GM21619 (cell line): ENCODE measurements at regions not wholly inside any gene's neighbourhood (a gene's known extent, or its start where the extent isn't known, plus 50 kb on each side); places are given as distances from the start of the nearest gene placed in this dataset.
"Not testable (repeated sequence)": the region's sequence is repeated elsewhere in the genome, so short reads cannot be mapped to it uniquely, and the experiment has no call there.

Experiments
- ATAC-seq: cut with Tn5 transposase; IDR thresholded peaks from one replicate; pipeline ENCODE4 v1.9.1; 2021; ENCODE audit not compliant: unreplicated experiment

DNA sequence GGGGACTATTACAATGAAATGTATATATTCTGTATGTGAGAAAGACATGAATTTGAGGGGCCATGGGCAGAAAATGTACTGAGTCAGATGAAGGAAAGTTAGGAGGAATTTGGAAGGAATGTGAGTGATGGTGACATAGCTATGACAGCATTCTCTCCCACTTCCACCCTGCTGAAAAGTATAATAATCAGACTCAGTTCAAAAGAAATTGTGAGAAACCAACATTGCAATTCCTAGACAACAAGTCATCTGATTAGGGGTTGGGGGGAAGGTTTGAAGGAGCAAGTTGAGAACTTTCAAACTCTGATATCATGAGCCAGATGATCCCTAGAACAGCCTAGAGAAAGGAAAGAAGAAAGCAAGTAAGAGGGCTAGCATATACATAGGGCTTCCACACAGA, 370.6 kb downstream of the DMRTA1 start:
- no peak for ATAC-seq

DNA sequence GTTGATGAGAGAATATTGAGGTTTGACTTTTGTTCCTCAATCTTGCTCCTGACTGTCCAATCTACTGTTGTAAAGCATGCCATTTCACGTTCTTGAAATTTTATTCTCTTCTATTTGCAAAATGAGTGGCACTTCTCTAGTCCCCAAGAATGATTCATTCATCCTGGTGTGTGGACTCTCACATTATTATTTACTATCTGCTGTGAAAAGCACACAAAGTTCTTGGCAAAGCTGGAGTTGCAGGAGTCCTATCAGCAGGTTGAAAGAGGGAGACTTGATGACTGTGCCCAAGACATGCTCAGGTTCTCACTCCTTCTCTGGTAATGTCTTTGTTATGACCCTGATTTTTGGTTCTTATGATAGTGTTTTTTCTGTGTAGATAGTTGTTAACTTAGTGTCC, 382.6 kb downstream of the DMRTA1 start:
- no peak for ATAC-seq

DNA sequence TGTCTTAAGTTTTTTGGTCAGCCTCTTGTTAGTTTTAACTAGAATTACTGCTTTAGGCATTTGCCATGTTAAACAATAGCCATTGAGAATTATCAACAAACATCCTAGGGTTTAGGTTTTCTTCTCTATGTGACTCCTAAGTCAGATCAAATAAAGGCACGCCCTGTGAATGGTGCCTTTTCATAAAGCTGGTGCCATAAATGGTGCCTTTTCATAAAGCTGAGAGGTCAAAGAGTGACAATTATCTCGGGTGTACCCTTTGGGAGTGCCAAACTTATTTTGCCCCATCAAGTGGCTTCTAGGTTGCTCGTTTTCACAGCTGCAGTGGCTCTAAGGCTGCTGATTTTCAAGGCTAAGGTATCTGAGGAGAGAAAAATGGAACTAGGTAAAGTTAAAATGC, 391.6 kb downstream of the DMRTA1 start:
- no peak for ATAC-seq

DNA sequence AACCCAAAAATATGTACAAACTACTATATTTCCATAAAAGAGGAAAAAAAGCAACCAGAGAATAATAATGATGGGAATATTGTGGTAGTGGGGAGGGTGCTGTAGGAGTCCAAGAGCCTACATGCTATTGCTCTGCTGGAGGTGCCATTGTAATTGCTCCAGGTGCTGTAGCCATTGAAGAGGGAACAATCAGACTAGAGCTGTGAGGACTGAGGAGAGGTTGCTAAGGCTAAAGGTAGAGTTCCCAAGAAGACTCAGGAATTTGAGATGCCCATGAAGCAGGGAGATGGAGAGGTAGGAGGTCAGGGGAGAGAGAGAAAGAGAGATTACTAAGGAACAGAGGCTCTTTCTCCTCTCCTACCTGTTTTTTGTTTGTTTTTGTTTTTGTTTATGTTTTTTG, 394.0 kb downstream of the DMRTA1 start:
- no peak for ATAC-seq

DNA sequence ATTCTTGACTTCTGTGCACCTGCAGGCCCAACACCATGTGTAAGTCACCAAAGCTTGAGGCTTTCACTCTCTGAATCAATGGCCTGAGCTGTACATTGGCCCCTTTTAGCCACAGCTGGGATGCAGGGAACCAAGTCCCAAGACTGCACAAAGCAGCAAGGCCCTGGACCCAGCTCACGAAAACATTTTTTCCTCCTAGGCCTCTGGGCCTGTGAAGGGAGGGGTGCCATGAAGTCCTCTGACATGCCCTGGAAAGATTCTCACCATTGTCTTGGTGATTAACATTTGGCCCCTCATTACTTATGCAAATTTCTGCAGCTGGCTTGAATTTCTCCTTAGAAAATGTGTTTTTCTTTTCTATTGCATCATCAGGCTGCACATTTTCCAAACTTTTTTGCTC, 398.6 kb downstream of the DMRTA1 start:
- not testable (repeated sequence) for ATAC-seq

DNA sequence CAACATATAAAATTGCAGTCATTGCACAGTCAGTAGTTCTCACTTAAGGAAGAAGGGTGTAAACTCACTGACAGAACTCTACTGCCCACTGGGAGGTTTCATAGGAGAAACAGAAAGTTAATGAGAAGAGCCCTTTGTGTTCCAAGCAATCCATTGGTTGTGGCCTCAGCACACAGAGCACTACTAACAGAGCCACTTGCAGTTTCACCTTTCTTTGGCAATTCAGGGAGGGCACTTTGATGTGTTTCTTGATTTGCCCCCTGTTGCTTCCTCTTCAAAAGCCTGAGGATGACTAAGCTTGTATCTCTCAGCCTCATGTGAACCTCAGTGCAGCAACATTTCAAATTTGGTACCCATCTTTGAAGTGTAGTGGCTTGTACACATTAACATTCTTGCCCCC, 409.4 kb downstream of the DMRTA1 start:
- no peak for ATAC-seq

DNA sequence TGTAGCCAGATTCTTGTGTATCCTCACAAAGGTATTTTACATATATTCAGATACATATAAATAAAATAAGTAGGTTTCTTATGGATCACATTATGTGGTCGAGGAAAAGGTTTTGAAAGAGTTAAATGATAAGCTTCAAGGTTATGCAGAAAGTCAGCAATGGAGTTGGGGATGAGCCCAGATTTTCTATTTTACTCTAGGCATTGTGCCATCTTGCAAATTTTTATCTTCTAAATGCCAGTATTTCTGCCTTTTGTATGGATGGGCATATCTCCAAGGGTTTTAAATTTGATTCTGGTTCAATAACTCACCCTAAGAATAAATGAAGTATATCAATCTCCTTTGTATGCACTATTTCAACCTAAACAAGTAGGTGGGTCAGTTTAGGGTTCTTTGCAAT, 410.7 kb downstream of the DMRTA1 start:
- ATAC-seq, result no peak

DNA sequence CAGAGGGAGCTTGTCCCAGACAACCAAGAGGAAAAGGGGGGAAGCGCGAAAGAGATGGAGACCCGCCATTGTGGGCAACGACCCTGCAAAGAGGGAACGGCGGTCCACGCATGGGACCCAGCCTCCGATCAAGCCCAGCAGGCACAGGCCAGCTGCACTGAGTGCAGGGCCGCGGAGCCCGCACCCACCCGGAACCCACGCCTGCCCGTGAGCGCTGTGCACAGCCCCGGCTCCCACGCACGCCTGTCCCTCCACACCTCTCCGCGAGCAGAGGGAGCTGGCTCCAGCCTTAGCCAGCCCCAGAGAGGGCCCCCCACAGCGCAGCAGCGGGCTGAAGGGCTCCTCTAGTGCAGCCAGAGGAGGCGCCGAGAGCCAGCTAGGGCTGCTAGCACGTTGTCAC, 416.5 kb downstream of the DMRTA1 start:
- ATAC-seq, result no peak

DNA sequence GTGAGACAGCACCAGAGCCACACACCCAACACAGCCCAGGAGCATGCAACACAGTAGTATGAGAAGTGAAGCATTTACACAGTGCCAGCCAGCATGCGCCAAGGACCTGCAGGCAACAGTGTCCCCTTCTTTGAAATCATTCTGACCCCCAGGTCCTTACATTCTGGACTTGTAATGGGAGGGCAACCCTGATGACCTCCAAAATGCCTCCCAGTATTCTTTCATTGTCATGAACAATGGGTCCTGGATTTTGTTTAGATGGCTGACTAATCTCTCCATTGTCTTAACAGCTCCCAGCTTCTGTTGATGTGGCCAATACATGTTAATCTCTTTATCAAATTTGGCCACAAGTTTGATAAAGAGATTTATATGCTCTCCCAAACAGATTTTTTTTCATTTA, 417.1 kb downstream of the DMRTA1 start:
- ATAC-seq, result no peak

DNA sequence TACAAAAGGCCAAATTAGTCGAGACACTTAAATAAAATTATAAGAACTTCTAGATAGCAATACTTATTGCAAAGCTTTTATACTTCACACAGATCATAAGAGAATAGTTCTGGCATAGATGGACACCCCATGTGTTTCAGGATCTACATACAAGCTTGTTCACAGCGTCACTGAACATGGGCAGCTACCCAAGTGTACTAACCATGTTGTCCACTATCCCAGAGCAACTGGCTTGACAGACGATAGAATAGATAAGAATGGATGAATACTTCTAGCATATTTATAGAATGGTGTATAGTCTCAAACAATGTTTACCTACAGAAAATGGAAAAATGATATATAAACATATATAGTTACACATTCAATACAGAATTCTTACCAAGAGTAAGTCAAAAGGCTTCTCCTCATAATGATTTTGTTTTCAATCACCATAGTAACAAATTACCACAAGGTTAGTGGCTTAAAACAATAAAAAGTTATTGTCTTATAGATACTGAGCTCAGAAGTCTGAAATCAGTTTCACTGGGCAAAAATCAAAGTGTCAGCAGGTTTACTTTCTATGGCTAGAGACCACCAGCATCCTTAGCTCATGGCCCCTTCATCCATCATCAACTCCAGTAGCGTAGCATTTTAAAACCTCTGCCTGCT, 446.7 kb downstream of the DMRTA1 start:
- no peak for ATAC-seq

DNA sequence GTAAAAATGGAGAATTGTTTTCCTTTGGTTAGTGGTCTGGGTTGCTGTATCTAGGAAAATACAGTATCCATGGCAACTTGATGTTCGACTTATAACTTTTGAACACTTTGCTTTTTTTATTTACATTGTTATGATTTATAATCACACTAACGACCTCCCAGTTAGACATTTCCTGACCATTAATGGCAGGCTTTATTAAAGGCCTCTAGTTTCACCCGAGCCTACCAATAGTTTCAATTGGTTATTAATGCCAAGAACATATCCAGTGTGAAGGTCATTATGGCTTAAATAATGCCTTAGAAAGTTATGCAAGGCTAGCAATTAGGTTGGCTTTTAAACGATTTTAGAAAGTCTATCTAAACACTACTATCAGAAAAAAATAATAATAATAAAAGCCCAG, 452.0 kb downstream of the DMRTA1 start:
- no peak for ATAC-seq

DNA sequence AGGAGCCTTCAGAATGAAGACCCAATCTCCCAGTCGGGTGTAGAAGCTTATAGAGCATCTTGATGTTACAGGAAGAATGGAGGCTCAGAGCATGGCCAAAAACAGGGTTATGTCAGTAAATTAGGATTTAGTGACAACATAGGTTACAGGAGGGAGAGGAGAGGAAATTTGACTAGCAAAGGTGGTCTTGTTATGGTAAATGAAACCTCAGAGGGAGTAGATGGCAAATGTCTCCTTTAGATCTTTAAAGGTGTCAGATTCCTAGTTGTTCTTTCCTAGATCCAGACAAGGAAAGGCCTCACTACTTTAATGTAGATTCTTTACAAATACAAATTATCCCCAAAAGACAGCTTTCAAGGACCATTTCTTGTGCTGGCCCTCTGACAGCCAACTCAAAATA, 465.0 kb downstream of the DMRTA1 start:
- no peak for ATAC-seq

DNA sequence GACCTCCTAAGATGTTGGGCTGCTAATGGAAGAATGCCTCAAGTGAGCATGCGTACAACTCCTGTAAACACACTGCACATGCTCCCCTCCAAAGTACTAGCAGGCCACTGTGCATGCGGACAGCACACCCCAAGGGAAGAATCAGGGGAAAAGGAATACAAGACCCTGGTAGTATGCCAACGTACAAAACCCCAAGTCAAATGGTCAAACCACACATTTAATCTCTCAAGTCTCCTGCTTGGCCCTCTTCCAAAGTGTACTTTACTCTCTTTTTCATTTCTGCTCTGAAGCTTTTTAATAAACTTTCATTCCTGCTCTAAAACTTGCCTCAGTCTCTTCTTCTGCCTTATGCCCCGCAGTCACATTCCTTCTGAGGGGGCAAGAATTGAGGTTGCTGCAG, 466.4 kb downstream of the DMRTA1 start:
- no peak for ATAC-seq

DNA sequence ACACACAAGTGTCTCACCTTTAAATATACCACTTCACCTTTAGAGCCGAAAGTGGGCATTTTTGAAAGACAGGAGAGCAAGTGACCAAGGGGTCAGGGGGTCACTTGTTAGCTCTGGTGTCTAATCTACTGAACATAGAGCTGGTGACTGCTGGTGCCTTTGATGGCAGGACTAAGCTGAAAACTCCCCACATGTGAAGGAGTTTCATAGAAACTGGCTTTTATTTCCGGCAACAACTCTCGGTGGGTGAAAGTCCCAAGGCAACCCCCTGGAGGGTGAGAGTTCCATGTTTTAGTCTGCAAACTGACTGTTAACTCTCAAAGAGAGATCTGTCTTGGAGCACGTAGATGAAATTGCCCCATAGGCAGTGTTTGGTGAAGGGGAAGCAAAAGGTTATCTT, 466.9 kb downstream of the DMRTA1 start:
- ATAC-seq, result no peak

DNA sequence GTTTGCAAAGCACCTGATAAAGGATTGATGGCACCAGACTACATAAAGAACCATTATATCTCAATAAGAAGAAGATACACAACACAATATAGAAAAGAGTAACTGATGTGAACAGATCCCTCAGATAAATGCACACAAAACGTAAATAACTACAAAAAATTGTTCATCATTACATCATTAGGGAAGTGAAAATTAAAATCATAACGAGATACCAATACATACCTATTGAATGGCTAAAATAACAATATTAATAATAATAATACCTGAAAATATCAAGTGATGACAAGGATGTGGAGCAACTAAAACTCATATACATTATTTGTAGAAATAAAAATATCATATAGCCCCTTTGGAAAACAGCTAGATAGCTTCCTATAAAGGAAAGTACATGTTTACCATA, 469.5 kb downstream of the DMRTA1 start:
- ATAC-seq, result no peak

DNA sequence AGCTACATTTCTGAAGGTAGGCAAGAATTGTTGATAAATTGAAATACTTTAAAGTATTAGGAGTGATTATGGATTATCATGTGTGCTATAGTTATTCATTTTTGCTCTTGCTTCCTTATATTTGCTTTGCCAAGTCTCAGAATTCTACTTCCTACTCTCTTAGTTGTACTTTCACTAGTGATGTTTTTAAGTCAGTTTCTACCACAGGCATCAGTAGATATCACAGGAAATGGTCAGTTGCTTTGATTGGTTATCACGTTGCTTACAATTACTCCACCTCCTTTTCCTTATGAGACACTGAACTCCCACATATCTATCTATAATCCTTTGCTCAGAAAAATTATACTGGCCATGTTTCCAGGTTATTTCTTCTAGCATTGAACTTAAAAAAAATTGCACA, 472.8 kb downstream of the DMRTA1 start:
- no peak for ATAC-seq

DNA sequence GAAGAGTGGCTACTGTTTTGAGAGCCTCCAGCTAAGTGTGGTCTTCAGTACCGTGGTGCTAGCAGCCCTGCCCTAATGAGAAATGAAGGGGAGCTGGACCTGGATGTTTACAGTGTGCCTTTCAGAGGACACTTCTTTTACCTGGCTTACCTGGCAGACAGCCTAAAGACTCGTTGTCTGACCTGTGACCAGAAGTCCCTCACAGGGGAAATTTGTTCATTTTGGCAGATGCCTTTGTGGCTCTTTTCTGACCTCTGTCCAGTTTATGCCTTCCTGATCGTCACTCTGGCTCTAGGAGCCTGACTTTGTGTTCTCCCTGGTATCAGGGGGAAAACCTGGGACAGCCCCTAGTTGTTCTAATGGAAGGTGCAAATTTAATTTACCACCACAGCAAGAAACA, 475.1 kb downstream of the DMRTA1 start:
- no peak for ATAC-seq

DNA sequence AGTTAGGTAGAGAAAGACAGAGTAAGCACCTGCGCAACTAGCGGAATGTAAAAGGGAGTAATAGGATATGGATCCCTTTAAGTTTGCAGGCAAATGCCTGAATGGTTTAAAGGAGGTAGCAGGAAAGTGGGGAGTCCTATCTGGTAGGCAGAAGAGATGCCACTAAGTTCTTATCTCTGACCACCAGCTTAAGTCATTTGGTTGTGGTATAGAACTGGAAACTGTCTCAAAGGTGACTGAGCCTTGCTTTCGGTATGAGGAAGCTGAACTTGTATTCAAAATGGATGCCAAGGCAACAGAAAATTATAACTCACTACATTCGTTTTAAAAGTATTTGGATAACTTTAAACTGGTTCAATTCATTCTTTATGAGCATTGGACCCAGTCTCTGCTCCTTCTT, 475.6 kb downstream of the DMRTA1 start:
- no peak for ATAC-seq

DNA sequence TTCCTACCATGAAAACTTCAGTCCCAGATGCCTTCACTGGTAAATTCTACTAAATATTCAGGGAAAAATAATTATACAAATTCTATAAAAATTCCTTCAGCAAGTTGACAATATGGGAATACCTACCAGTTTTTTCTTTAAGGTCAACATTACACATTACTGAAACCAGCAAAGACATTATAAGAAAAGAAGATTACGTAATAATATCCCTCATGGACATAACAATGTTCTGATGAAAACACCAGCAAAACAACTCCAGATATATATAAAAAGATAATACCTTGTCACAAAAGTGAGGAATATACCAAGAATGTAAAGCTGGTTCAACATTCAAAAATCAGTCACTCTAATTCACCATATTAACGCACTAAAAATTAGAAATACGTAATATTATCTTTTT, 507.9 kb downstream of the DMRTA1 start:
- no peak for ATAC-seq

DNA sequence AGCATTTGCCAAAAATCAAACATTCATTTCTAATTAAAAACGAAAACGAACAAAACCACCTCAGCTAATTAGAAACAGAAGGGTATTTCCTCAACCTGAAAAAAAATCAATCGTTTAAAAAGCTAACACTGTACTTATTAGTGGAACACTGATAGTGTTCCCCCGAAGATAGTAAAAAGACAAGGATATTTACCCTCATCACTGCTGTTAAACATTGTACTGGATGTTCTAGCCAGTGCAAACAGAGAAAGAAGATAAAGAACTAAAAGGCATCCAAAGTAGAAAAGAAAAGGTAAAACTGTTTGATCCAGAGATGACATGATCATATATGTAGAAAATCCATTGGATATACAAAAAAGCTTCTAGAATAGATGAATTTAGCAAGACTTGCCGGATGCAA, 508.3 kb downstream of the DMRTA1 start:
- no peak for ATAC-seq

DNA sequence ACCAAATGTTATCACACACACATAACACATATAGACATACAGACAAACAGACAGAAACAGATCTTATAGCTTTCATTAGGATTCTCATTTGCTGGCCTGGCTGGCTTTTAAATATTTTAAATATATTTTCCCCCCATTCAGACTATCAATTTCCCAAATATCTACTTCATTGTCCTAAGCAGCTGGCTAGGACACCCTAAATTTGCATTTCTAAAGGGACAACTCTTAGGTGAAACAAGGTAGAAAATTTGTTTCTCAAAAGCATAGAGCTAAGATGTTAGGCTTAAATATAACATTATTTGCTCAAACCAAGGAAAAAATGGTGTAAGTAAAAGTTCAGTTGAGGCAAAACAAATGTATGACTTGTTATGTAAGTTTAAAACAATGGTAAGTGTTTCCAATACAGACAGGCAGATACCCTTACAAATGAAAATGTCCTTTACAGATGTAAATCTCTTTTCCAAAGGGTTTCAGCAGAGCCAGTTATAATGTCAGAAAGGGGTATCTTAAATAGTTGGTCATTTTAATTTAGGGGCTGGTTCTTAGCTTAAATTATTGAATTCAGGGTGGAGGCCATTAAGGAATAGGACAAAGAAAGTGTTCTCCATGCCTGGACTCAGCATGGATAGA, 522.8 kb downstream of the DMRTA1 start:
- ATAC-seq, result no peak

DNA sequence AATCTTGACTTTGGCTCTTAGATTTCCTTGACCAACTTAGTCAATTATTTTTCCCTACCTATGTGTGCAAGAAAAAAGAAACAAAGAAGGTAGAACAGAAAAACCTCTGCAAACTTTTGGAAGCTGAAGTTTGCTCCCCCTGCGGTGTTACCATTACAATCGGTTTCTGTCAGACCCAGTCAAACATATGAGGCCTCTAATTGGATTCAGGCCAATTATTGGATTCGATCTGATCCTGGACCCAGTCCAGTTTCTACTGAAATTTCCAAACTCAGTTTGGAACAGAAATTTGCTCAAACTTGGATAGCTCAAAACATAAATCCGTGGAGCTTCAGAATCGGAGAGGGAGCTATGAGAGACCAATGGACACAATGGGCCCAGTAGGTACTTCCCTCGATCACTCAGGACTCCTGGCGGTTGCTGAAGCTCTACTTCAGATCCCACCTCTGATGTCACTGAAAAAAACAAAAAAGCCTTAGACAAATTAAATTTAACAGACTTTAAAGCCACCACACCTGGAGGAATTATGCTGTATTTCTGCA, 523.9 kb downstream of the DMRTA1 start:
- no peak for ATAC-seq

DNA sequence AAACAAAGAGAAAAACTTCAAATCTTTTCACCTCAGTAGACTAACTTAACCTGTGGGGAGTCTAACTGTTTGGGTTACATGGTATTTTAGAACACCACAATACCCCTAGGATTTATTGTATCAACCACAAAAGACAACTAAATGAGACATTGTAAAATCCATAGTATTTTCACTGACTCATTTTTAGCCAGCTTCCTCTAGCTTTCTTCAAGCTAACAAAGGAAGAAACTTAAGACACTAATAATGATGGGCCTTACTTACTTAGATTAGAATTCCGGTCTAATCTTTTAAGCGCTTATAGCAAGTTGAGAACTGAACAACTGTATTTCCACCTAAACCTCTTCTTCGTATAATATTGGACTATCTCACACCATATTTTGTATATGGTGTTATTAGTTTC, 529.3 kb downstream of the DMRTA1 start:
- no peak for ATAC-seq
